OCI-LY3 (cell line): ENCODE measurements at regions not wholly inside any gene's neighbourhood (a gene's known extent, or its start where the extent isn't known, plus 50 kb on each side); places are given as distances from the start of the nearest gene placed in this dataset.

Experiments used
- H2AFZ ChIP-seq: fragments of 200-600, 300-600 bp; shearing (Covaris generic); 2 replicates; pipeline ENCODE4 v1.6.0; 2014; ENCODE audit warnings: antibody characterized with exemption, low read depth, low read length
- H3K27ac ChIP-seq: fragments of 200-600, 300-600 bp; sonication (generic); 2 replicates; pipeline ENCODE4 v1.5.1; 2014; ENCODE audit warnings: mild to moderate bottlenecking, low read length, moderate library complexity, mixed read lengths
- H3K27me3 ChIP-seq: fragments of 200-600, 300-600 bp; sonication (generic); 2 replicates; pipeline ENCODE4 v1.6.1; 2014; ENCODE audit warnings: low read depth, low read length, mixed read lengths
- H3K36me3 ChIP-seq: fragments of 200-600, 300-600 bp; sonication (generic); replicated peaks from 2 replicates; pipeline ENCODE3; 2014; ENCODE audit warnings: low read depth, low read length, mixed read lengths
- H3K4me1 ChIP-seq: fragments of 300-600, 200-600 bp; sonication (generic); 2 replicates; pipeline ENCODE4 v1.6.1; 2014; ENCODE audit warnings: low read length, mixed read lengths
- H3K4me2 ChIP-seq: fragments of 200-600, 300-600 bp; sonication (generic); 2 replicates; pipeline ENCODE4 v1.6.1; 2014; ENCODE audit warnings: low read length, mixed read lengths
- H3K4me3 ChIP-seq: fragments of 300-600, 200-600 bp; sonication (generic); 2 replicates; pipeline ENCODE4 v1.5.1; 2014; ENCODE audit warnings: antibody characterized with exemption, mild to moderate bottlenecking, low read length, moderate library complexity
- H3K79me2 ChIP-seq: fragments of 300-600, 200-600 bp; shearing (Covaris generic); 2 replicates; pipeline ENCODE4 v1.6.1; 2014; ENCODE audit warnings: mild to moderate bottlenecking, low read length, mixed read lengths
- H3K9ac ChIP-seq: fragments of 300-600, 200-600 bp; shearing (Covaris generic); 2 replicates; pipeline ENCODE4 v1.6.0; 2014; ENCODE audit warnings: mild to moderate bottlenecking, low read length, moderate library complexity
- H3K9me3 ChIP-seq: fragments of 200-600, 300-600 bp; shearing (Covaris generic); 2 replicates; pipeline ENCODE4 v1.6.1; 2014; ENCODE audit warnings: low read length, mixed read lengths; ENCODE audit not compliant: insufficient read depth
- H4K20me1 ChIP-seq: fragments of 200-600, 300-600 bp; sonication (generic); 2 replicates; pipeline ENCODE4 v1.6.1; 2016; ENCODE audit warnings: low read length, mixed read lengths; ENCODE audit not compliant: insufficient read depth
- EZH2phosphoT487 ChIP-seq: fragments of 200-600 bp; shearing (Covaris generic); IDR thresholded peaks from 2 replicates; pipeline ENCODE4 v1.6.1; 2018; ENCODE audit warnings: antibody characterized with exemption, mixed run types, low read depth
- TF ChIP-seq, protein P1 (sequence below): fragments of 200-600, 300-600 bp; sonication (generic); IDR thresholded peaks from 2 replicates; pipeline ENCODE4 v1.5.1; 2014; ENCODE audit warnings: antibody characterized with exemption, low read length, low read depth

DNA sequence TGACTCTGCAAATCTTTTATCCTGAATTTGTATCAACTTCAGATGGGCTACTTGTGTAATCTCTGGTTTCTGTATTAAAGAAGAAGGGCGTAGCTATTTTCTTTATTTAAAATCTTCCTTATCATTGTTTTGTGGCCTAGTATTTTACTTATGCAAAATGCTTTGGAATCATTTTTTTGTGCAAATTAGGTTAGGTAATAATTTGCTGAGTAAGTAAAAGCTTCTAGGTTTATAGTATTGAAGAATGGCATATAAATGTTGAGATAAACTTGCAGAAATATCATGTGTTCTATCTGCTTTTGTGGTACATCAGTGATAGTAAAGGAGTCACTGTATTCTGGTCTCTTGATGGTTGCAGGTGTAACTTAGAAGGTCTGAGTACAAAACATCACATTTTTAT is 197.2 kb upstream of the IL15 start:
- TF ChIP-seq EZH2phosphoT487 = no peak
- TF ChIP-seq, protein P1, sequence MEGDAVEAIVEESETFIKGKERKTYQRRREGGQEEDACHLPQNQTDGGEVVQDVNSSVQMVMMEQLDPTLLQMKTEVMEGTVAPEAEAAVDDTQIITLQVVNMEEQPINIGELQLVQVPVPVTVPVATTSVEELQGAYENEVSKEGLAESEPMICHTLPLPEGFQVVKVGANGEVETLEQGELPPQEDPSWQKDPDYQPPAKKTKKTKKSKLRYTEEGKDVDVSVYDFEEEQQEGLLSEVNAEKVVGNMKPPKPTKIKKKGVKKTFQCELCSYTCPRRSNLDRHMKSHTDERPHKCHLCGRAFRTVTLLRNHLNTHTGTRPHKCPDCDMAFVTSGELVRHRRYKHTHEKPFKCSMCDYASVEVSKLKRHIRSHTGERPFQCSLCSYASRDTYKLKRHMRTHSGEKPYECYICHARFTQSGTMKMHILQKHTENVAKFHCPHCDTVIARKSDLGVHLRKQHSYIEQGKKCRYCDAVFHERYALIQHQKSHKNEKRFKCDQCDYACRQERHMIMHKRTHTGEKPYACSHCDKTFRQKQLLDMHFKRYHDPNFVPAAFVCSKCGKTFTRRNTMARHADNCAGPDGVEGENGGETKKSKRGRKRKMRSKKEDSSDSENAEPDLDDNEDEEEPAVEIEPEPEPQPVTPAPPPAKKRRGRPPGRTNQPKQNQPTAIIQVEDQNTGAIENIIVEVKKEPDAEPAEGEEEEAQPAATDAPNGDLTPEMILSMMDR = no peak
- Histone ChIP-seq H3K27me3 (no peaks in the 10 kb centered on the region), H3K4me3 (no peak overlapping the region), H2AFZ (no peak overlapping the region), H3K4me2 (no peak overlapping the region), H3K9ac (no peak overlapping the region), H3K9me3 (no peaks in the 10 kb centered on the region), H3K4me1 (peaks cover 6% of the 10 kb centered on the region), H3K36me3 (no peaks in the 10 kb centered on the region), H3K27ac (no peak overlapping the region), H4K20me1 (no peaks in the 10 kb centered on the region), H3K79me2 (no peaks in the 10 kb centered on the region)

DNA sequence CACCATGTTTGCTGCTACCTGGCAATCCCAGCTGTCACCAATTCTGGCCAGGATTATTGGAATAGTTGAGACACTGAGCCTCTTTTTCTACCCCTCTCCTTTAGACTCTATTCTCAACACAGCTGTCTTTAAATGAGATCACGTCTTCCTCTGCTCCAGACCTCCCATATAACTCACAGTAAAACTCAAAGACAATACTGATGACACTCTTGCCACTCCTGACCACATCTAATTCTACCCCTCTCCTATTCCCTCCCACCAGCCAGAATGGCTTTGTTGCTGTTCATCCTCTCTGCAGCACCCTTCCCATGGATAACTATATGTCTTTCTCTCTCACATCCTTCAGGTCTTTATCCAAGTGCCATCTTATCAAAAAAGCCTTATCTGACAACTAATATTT is 188.6 kb upstream of the IL15 start:
- H3K4me1 ChIP-seq = no peaks in the 10 kb centered on the region
- H3K4me2 ChIP-seq = no peak overlapping the region
- no peak overlapping the region for H3K4me3 ChIP-seq
- 0 out of 2 replicates have a peak, but pooled peaks cover 4% of the 10 kb centered on the region for H3K9me3 ChIP-seq
- no peak overlapping the region for H3K9ac ChIP-seq
- no peak for TF ChIP-seq EZH2phosphoT487
- TF ChIP-seq, protein P1 = no peak
- H3K36me3 ChIP-seq = no peaks in the 10 kb centered on the region
- no peaks in the 10 kb centered on the region for H3K79me2 ChIP-seq
- H2AFZ ChIP-seq = no peak overlapping the region
- no peak overlapping the region for H3K27ac ChIP-seq
- no peaks in the 10 kb centered on the region for H4K20me1 ChIP-seq
- no peaks in the 10 kb centered on the region for H3K27me3 ChIP-seq

DNA sequence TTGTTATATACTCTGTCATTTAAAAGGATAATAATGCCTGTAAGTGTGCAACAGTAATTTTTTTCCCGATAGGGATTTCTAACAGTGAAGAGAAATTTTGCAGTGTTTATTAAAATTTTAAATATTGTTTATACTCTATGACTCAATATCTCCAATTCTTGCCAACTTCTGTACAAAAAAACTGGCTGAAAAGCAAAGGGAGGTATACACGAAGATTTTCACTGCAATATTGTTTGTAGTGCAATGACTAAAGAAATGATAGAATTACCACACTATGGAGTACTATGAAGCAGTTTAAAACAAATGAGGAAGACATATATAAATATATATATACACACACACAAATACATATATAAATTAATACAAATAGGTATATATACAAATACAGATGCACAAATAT is 187.9 kb upstream of the IL15 start:
- H3K9ac ChIP-seq = no peak overlapping the region
- H3K4me2 ChIP-seq = no peak overlapping the region
- no peak overlapping the region for H3K27ac ChIP-seq
- TF ChIP-seq, protein P1 = no peak
- no peak for TF ChIP-seq EZH2phosphoT487
- H4K20me1 ChIP-seq = no peaks in the 10 kb centered on the region
- no peaks in the 10 kb centered on the region for H3K79me2 ChIP-seq
- no peak overlapping the region for H3K4me3 ChIP-seq
- H2AFZ ChIP-seq = no peak overlapping the region
- no peaks in the 10 kb centered on the region for H3K4me1 ChIP-seq
- H3K36me3 ChIP-seq = no peaks in the 10 kb centered on the region
- 0 out of 2 replicates have a peak, but pooled peaks cover 4% of the 10 kb centered on the region for H3K9me3 ChIP-seq
- no peaks in the 10 kb centered on the region for H3K27me3 ChIP-seq

DNA sequence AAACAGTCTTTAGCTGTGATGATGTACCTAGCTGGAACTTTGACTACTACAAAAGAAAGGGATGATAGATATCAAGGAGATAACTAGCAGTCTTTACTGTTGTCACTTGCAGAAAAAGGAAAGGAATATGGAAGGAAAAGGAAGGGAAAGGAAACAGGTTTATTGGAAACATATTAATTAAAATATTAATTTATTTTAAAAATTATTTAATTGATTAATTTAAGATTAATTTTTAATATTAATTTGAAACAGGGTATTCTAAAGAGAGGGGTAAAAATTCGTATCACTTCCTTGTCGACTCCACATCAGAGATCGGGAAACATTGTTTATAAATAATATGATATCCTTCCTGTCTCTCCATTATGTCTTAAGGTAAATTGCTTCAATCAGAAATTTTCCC is 186.5 kb upstream of the IL15 start:
- H4K20me1 ChIP-seq = no peaks in the 10 kb centered on the region
- H3K79me2 ChIP-seq = no peaks in the 10 kb centered on the region
- H3K9me3 ChIP-seq = 0 out of 2 replicates have a peak, but pooled peaks cover 4% of the 10 kb centered on the region
- no peaks in the 10 kb centered on the region for H3K27me3 ChIP-seq
- no peak overlapping the region for H3K4me2 ChIP-seq
- H3K4me1 ChIP-seq = no peaks in the 10 kb centered on the region
- no peak overlapping the region for H3K9ac ChIP-seq
- no peak overlapping the region for H3K27ac ChIP-seq
- no peaks in the 10 kb centered on the region for H3K36me3 ChIP-seq
- H2AFZ ChIP-seq = no peak overlapping the region
- TF ChIP-seq, protein P1 = no peak
- TF ChIP-seq EZH2phosphoT487 = no peak
- H3K4me3 ChIP-seq = no peak overlapping the region
